BLaER1 treated with 17β-estradiol and CSF1 and Interleukin-3, amounts not matched to agents 10 nM and 100 nM (cell line): ENCODE measurements at regions not wholly inside any gene's neighbourhood (a gene's known extent, or its start where the extent isn't known, plus 50 kb on each side); places are given as distances from the start of the nearest gene placed in this dataset.

ENCODE experiments used
- H3K27ac ChIP-seq, 11 experiments: shearing (Covaris generic); formaldehyde crosslinking; 2 replicates each; pipeline ENCODE4 v1.8.1; 2022
- H3K27me3 ChIP-seq, 11 experiments: shearing (Covaris generic); formaldehyde crosslinking; 2 replicates each; pipeline ENCODE4 v1.8.1; 2022
- H3K36me3 ChIP-seq, 11 experiments: shearing (Covaris generic); formaldehyde crosslinking; 2 replicates each; pipeline ENCODE4 v1.8.1; 2022
- H3K4me1 ChIP-seq, 10 experiments: shearing (Covaris generic); formaldehyde crosslinking; 2 replicates each; pipeline ENCODE4 v1.8.1; 2022
- H3K4me2 ChIP-seq, 11 experiments: shearing (Covaris generic); formaldehyde crosslinking; 2 replicates each; pipeline ENCODE4 v1.8.1; 2022
- H3K4me3 ChIP-seq, 10 experiments: shearing (Covaris generic); formaldehyde crosslinking; 2 replicates each; pipeline ENCODE4 v1.8.1; 2022
- H3K9ac ChIP-seq, 11 experiments: shearing (Covaris generic); formaldehyde crosslinking; 2 replicates each; pipeline ENCODE4 v1.8.1; 2022
- H3K9me3 ChIP-seq, 11 experiments: shearing (Covaris generic); formaldehyde crosslinking; replicated peaks in 1 of 11; 2 replicates each; pipeline ENCODE4 v1.8.1; 2022
- H4K20me1 ChIP-seq, 11 experiments: shearing (Covaris generic); formaldehyde crosslinking; 2 replicates each; pipeline ENCODE4 v1.8.1; 2022
- Cebpa-rat ChIP-seq, 11 experiments: shearing (Covaris generic); IDR thresholded peaks; 2 replicates each; pipeline ENCODE4 v1.8.1; 2022

GRCh38 chr2:47237375-47238334, 61.3 kb upstream of the CALM2 start:
- no peak overlapping the region for H3K27ac ChIP-seq
- no peak overlapping the region for H3K9ac ChIP-seq
- no peaks in the 10 kb centered on the region for H3K27me3 ChIP-seq

GRCh38 chr2:47236503-47237215, 60.3 kb upstream of the CALM2 start:
- Histone ChIP-seq H3K27ac (no peak overlapping the region), H3K27me3 (no peaks in the 10 kb centered on the region), H3K9ac (no peak overlapping the region), H3K4me2 (no peak overlapping the region), H3K4me3 (no peak overlapping the region), H3K9me3 (no peaks in the 10 kb centered on the region), H3K4me1 (no peaks in the 10 kb centered on the region), H4K20me1 (no peaks in the 10 kb centered on the region), H3K36me3 (no peaks in the 10 kb centered on the region)
- TF ChIP-seq Cebpa-rat (IDR thresholded peaks at IDR 0.05), result no peak

More at GRCh38 chr2:47237375-47238334, 61.3 kb upstream of the CALM2 start:
- Histone ChIP-seq H3K4me2 (no peak overlapping the region), H3K36me3 (no peaks in the 10 kb centered on the region), H3K9me3 (no peaks in the 10 kb centered on the region), H3K4me1 (no peaks in the 10 kb centered on the region), H3K4me3 (no peak overlapping the region), H4K20me1 (no peaks in the 10 kb centered on the region)
- no peak for TF ChIP-seq Cebpa-rat (IDR thresholded peaks at IDR 0.05)

- Histone ChIP-seq H3K9me3 (no peaks in the 10 kb centered on the region), H3K4me3 (no peak overlapping the region), H4K20me1 (no peaks in the 10 kb centered on the region), H3K9ac (no peak overlapping the region), H3K36me3 (no peaks in the 10 kb centered on the region), H3K27me3 (no peaks in the 10 kb centered on the region), H3K4me2 (no peak overlapping the region), H3K27ac (no peak overlapping the region), H3K4me1 (no peaks in the 10 kb centered on the region)
- no peak for TF ChIP-seq Cebpa-rat (IDR thresholded peaks at IDR 0.05)
Measured at GRCh38 chr2:47235132-47235531, 58.8 kb upstream of the CALM2 start.

GRCh38 chr2:47234456-47234855, 58.1 kb upstream of the CALM2 start:
- TF ChIP-seq Cebpa-rat (IDR thresholded peaks at IDR 0.05), result no peak
- Histone ChIP-seq H3K27ac (no peak overlapping the region), H3K4me3 (no peak overlapping the region), H3K36me3 (no peaks in the 10 kb centered on the region), H3K9me3 (no peaks in the 10 kb centered on the region), H3K9ac (no peak overlapping the region), H3K27me3 (no peaks in the 10 kb centered on the region), H4K20me1 (no peaks in the 10 kb centered on the region), H3K4me1 (no peaks in the 10 kb centered on the region), H3K4me2 (no peak overlapping the region)

- Histone ChIP-seq H3K9ac (no peak overlapping the region), H3K36me3 (no peaks in the 10 kb centered on the region), H3K4me1 (no peaks in the 10 kb centered on the region), H3K27ac (no peak overlapping the region), H3K9me3 (no peaks in the 10 kb centered on the region), H4K20me1 (no peaks in the 10 kb centered on the region), H3K27me3 (no peaks in the 10 kb centered on the region), H3K4me2 (no peak overlapping the region), H3K4me3 (no peak overlapping the region)
- TF ChIP-seq Cebpa-rat (IDR thresholded peaks at IDR 0.05), result no peak
Measured at GRCh38 chr2:47232738-47233415, 56.6 kb upstream of the CALM2 start.

GRCh38 chr2:47230418-47230817, 54.1 kb upstream of the CALM2 start:
- H3K36me3 ChIP-seq, result no peaks in the 10 kb centered on the region
- TF ChIP-seq Cebpa-rat (IDR thresholded peaks at IDR 0.05), result no peak
- no peaks in the 10 kb centered on the region for H3K9me3 ChIP-seq
- no peaks in the 10 kb centered on the region for H3K27me3 ChIP-seq
- H3K9ac ChIP-seq, result no peak overlapping the region
- no peak overlapping the region for H3K27ac ChIP-seq
- no peak overlapping the region for H3K4me3 ChIP-seq
- no peaks in the 10 kb centered on the region for H4K20me1 ChIP-seq
- no peaks in the 10 kb centered on the region for H3K4me1 ChIP-seq
- no peak overlapping the region for H3K4me2 ChIP-seq

GRCh38 chr2:47227532-47228279, 51.4 kb upstream of the CALM2 start:
- no peak overlapping the region for H3K9ac ChIP-seq
- H3K4me3 ChIP-seq, result no peak overlapping the region
- no peaks in the 10 kb centered on the region for H4K20me1 ChIP-seq
- no peak overlapping the region for H3K27ac ChIP-seq
- no peaks in the 10 kb centered on the region for H3K27me3 ChIP-seq
- no peak overlapping the region for H3K4me2 ChIP-seq
- TF ChIP-seq Cebpa-rat (IDR thresholded peaks at IDR 0.05), result no peak
- no peaks in the 10 kb centered on the region for H3K9me3 ChIP-seq
- peaks cover 0 to 10% (median 5%) of the 10 kb centered on the region in 10 experiments; a peak in 5 of 20 replicates for H3K4me1 ChIP-seq
- H3K36me3 ChIP-seq, result no peaks in the 10 kb centered on the region

GRCh38 chr2:47226923-47227220, 50.6 kb upstream of the CALM2 start:
- no peak overlapping the region for H3K9ac ChIP-seq
- no peak for TF ChIP-seq Cebpa-rat (IDR thresholded peaks at IDR 0.05)
- peaks cover 0 to 10% (median 5%) of the 10 kb centered on the region in 10 experiments; a peak in 5 of 20 replicates for H3K4me1 ChIP-seq

More at GRCh38 chr2:47226923-47227220, 50.6 kb upstream of the CALM2 start:
- Histone ChIP-seq H4K20me1 (no peaks in the 10 kb centered on the region), H3K27ac (no peak overlapping the region), H3K4me2 (no peak overlapping the region), H3K9me3 (no peaks in the 10 kb centered on the region), H3K4me3 (no peak overlapping the region), H3K27me3 (no peaks in the 10 kb centered on the region), H3K36me3 (no peaks in the 10 kb centered on the region)
